Spinal cord (tissue), 9 donors: ENCODE measurements at regions not wholly inside any gene's neighbourhood (a gene's known extent, or its start where the extent isn't known, plus 50 kb on each side); places are given as distances from the start of the nearest gene placed in this dataset.
A peak's percentile ranks its signal among the peaks of the same experiment; 100 is the strongest.

ENCODE experiments used
- DNase-seq, 6 donors: peaks; one replicate each; pipeline versions ENCODE4 v3.0.0 to v3.0.0-alpha.2; 2013 to 2015; ENCODE audit warnings: low spot score in 6 of 6, low read depth in 4 of 6
- H3K27ac ChIP-seq: one replicate; pipeline ENCODE4 v1.5.1; 2013; ENCODE audit warnings: low read depth, low read length, control low read depth
- H3K27me3 ChIP-seq: one replicate; pipeline ENCODE4 v1.6.1; 2013; ENCODE audit warnings: low read length; ENCODE audit not compliant: control insufficient read depth, insufficient read depth
- H3K36me3 ChIP-seq: one replicate; pipeline ENCODE4 v1.6.1; 2013; ENCODE audit warnings: low read length; ENCODE audit not compliant: control insufficient read depth, insufficient read depth
- H3K4me1 ChIP-seq: one replicate; pipeline ENCODE4 v1.6.1; 2013; ENCODE audit warnings: low read length; ENCODE audit not compliant: control insufficient read depth, insufficient read depth
- H3K4me3 ChIP-seq: one replicate; pipeline ENCODE4 v1.5.1; 2013; ENCODE audit warnings: low read depth, low read length, control low read depth
- H3K9me3 ChIP-seq: one replicate; pipeline ENCODE4 v1.6.1; 2013; ENCODE audit warnings: low read length; ENCODE audit not compliant: control insufficient read depth, insufficient read depth
- WGBS: methylation state at CpG from one replicate; pipeline ENCODE4 v1.1.5; 2013; ENCODE audit warnings: missing lambda C conversion rate; ENCODE audit not compliant: insufficient coverage; 5-methylcytosine and 5-hydroxymethylcytosine counted together
- donor health status: healthy.

DNA sequence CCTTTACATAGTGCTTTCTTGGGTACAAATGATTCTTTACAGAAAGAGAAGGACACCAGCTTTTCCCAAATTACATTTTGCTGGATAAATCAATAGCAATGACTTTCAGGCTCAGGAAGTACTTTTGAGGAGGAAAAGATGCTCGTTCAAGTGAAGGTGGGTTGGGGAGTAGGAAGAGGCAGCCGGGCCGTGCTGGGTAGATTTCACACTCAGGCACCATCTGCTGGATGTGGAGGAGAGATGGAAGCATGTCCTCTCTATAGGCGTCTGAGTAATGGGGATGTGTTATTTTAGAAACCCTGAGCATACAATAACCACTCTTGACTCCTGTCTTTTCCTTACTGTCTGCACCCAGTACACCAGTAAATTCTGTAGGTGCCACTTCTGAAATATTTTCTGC is 152.3 kb upstream of the LARGE1 start:
- no peak for DNase-seq
- Histone ChIP-seq H3K4me3 (no peak overlapping the region), H3K27me3 (no peaks in the 10 kb centered on the region), H3K9me3 (no peaks in the 10 kb centered on the region), H3K36me3 (no peaks in the 10 kb centered on the region), H3K4me1 (no peaks in the 10 kb centered on the region), H3K27ac (no peak overlapping the region)
- WGBS: no CpG with 5 or more reads among the region's 4 CpGs

DNA sequence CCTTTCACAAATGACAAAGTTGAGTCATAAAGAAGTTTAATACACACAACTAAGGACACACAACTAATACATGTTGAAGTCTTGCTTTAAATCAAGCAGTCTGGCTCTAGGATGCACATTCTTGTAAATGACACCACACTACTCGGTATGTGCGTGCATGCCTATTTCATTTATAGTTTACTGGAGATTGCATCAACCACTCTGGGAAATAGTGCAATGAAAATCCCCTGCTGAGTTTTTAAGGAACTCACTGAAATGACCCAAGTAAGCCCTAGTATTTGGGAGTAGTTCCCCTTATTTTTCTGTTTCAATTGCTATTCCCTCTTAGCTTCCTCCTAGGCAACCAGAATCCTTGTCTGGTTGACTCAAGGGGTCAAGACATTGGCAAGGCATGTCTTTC is 160.2 kb upstream of the LARGE1 start:
- no peaks in the 10 kb centered on the region for H3K9me3 ChIP-seq
- no peaks in the 10 kb centered on the region for H3K36me3 ChIP-seq
- H3K4me1 ChIP-seq: no peaks in the 10 kb centered on the region
- H3K27me3 ChIP-seq: no peaks in the 10 kb centered on the region
- WGBS: no CpG with 5 or more reads among the region's 2 CpGs
- H3K4me3 ChIP-seq: no peak overlapping the region
- H3K27ac ChIP-seq: no peak overlapping the region
- DNase-seq: no peak

DNA sequence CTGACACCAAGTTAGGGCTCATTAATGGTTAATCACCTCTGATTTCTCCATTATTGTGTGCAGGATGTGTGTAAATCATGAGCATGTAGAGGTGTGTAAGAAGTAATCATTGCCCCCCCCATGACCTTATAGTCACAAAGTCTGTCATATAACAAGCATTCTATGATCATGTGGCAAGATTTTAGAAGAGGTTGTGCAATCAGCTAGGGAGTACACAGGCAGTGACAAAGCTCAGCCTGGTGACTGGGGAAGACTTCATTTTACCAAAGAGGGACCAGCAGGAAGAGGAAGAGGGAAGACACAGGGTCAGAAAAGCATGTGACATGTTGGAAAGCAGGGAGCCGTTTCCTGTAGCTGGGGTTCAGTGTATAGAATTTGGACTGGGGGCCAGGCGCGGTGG is 176.5 kb upstream of the LARGE1 start:
- Histone ChIP-seq H3K27me3 (no peaks in the 10 kb centered on the region), H3K4me3 (no peak overlapping the region), H3K9me3 (no peaks in the 10 kb centered on the region), H3K36me3 (no peaks in the 10 kb centered on the region), H3K4me1 (no peaks in the 10 kb centered on the region), H3K27ac (no peak overlapping the region)
- WGBS: 93% methylated on average over 3 of the region's 3 CpGs
- DNase-seq: no peak

DNA sequence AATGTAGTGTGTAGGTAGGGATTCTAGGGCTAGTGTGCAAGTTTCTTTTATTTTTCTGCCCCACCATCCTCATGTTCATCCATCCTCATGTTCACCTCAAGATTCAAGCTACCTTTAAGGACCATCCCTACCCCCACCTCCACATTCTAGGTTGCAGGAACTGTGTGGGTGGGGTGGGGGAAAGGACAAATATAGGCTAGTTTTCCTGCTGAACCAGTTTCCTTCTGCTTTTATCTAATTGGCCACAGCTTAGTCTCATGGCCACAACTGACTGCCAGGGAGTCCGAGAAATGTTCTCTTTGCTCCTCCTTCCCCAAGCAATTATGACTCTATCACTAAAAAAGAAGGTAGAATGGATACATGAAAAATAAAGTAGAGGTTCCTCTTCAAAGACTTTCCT is 179.0 kb upstream of the LARGE1 start:
- H3K4me1 ChIP-seq: no peaks in the 10 kb centered on the region
- H3K9me3 ChIP-seq: no peaks in the 10 kb centered on the region
- no peaks in the 10 kb centered on the region for H3K36me3 ChIP-seq
- no CpG with 5 or more reads among the region's 1 CpG for WGBS
- H3K4me3 ChIP-seq: no peak overlapping the region
- DNase-seq: no peak
- H3K27ac ChIP-seq: no peak overlapping the region
- no peaks in the 10 kb centered on the region for H3K27me3 ChIP-seq

DNA sequence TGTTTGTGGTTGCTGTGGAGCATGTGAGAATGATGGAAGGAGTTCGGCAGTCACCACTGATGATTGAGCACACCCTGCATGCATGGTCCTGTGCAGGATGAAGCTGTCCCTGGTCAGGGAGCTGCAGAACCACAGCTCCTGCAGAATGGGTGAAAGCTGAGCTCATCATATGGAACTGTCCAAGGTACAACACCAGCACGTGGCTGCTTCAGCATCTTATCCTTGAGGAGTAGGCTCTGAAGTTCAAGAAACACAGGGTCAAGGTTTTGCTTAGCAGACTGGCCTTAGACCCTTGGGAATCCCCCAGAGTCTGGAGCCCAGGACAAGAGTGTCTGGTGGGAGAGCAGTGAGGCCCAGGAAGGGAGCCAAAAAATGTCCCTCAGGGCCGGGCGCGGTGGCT is 182.4 kb upstream of the LARGE1 start:
- no peak overlapping the region for H3K4me3 ChIP-seq
- WGBS: 82% methylated on average over 5 of the region's 5 CpGs
- H3K36me3 ChIP-seq: no peaks in the 10 kb centered on the region
- no peak for DNase-seq
- no peaks in the 10 kb centered on the region for H3K27me3 ChIP-seq
- no peaks in the 10 kb centered on the region for H3K9me3 ChIP-seq
- peaks cover 4% of the 10 kb centered on the region for H3K4me1 ChIP-seq
- no peak overlapping the region for H3K27ac ChIP-seq

DNA sequence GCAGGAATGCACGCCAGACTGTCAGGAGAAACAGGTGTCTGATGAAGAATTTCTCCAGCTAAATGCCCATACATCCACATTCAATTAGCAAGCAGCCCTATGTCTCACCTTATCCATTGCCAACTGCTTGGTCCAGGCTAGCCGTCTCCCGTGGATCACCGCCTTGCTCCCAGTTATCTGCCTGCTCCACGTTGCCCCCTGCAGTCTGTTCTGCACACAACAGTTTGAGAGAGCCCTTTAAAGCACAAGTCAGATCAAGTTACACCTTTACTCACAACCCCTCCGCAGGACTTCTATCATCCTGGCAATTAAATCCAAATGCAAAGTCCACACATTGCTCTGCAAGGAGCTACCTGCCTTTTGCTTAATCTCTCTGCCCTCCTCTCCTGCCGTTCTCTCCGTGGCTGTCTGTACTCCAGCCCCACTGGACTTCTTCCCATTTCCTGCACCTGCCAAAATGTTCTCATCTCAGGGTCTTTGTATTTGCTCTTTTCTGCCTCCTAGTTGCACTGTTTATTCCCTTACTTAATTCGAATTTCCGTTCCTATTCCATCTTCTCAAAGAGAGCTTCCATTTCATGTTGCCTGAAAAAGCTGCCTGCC is 185.3 kb upstream of the LARGE1 start:
- no peaks in the 10 kb centered on the region for H3K9me3 ChIP-seq
- H3K27me3 ChIP-seq: no peaks in the 10 kb centered on the region
- 8% methylated on average over 10 of the region's 10 CpGs for WGBS
- no peak overlapping the region for H3K4me3 ChIP-seq
- no peaks in the 10 kb centered on the region for H3K36me3 ChIP-seq
- DNase-seq: peak in 5 of 6 donors; percentile 17 to 81 (median 33)
- no peak overlapping the region for H3K27ac ChIP-seq
- peaks cover 4% of the 10 kb centered on the region for H3K4me1 ChIP-seq

DNA sequence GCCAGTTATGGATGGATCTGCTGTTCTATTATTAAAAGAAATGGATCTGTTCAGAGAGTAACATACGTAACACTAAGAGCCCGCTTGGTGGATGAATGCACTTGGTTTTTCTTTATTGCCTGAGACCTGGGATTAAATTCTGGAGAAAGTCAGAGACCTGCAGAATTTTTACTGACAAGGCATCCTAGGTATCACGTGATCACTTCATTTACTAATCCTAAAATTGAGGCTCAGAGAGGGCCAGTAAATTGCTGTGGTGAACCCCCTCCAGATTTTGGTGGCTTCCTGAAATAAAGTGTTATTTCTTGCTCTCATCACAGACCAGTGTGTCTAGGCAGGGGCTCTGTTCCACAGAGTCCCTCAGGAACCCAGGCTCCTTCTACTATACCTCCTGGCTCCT is 187.9 kb upstream of the LARGE1 start:
- Histone ChIP-seq H3K36me3 (no peaks in the 10 kb centered on the region), H3K27me3 (no peaks in the 10 kb centered on the region), H3K4me1 (peaks cover 4% of the 10 kb centered on the region), H3K27ac (no peak overlapping the region), H3K4me3 (no peak overlapping the region), H3K9me3 (no peaks in the 10 kb centered on the region)
- 94% methylated on average over 3 of the region's 3 CpGs for WGBS
- no peak for DNase-seq

DNA sequence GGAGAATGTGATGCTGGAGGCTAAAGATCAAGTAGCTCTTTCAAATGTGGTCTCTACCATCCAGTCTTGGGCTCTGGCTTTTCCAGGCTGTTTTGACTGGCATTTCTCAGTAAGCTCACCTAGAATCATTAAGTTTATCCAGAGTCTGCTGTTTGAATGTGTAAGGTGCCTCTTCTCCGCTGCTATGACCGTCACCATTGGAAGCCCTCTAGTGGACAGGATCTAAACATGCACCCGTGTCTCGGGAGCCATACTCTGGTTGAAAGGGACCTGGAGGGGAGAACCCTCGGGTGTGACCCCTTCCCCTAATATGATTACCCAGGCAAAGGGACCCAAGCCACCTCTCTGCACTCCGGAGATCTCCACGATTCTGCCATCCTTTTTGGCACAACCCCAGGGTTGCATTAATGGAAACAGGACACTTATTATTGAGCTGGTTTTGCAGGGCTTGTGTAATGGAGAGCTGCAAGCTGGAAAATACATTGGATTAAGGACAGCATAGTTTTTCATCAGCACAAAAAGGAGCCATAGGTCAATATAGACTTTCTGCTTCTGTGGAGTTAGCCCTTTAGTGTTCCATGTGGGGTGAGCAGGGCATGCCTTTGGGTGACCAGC is 191.0 kb upstream of the LARGE1 start:
- peak in 2 of 6 donors; percentile 43 to 74 for DNase-seq
- 9% methylated on average over 4 of the region's 7 CpGs for WGBS
- Histone ChIP-seq H3K4me3 (no peak overlapping the region), H3K36me3 (no peaks in the 10 kb centered on the region), H3K27ac (no peak overlapping the region), H3K27me3 (no peaks in the 10 kb centered on the region), H3K9me3 (no peaks in the 10 kb centered on the region), H3K4me1 (no peaks in the 10 kb centered on the region)

DNA sequence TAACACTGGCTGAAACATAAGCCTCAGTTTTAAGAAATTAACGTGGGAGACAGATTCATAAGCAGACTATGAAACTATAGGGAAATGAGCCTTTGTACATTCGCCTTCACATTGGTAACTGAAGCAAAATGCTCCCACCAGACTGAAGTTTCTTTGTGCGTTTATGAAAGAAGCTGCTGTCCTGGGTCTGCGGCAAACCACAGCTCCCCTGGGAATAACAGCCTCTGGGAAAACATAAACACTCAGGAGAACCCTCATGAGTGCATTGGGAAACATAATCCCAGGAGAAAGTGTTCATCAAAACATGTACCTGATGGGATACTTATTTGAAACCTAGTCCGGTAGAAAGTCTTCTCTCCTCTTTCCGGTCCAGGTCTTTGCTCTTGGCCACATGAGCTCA is 193.1 kb upstream of the LARGE1 start:
- 76% methylated on average over 3 of the region's 6 CpGs for WGBS
- no peaks in the 10 kb centered on the region for H3K9me3 ChIP-seq
- no peak overlapping the region for H3K27ac ChIP-seq
- no peak for DNase-seq
- H3K36me3 ChIP-seq: no peaks in the 10 kb centered on the region
- H3K27me3 ChIP-seq: no peaks in the 10 kb centered on the region
- no peaks in the 10 kb centered on the region for H3K4me1 ChIP-seq
- H3K4me3 ChIP-seq: no peak overlapping the region

DNA sequence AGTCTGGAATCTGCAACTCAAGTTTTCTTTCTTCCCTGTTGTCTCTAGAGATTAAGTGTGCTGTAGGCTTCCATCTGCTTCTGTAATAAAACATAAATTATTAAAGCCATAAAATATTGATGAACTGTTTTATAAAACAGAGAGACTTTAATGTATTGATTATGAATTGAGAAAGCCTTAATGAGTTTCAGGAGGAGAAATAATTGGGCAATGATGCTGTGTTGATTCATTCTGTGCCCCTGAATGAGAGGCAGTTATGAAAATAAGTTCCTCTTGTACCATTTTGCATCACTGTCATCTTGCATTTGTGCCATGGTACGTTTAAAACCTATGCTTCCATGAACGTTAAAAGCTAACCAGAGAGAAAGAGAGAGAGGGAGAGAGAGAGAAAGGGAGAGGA is 194.1 kb upstream of the LARGE1 start:
- Histone ChIP-seq H3K4me1 (no peaks in the 10 kb centered on the region), H3K9me3 (no peaks in the 10 kb centered on the region), H3K36me3 (no peaks in the 10 kb centered on the region), H3K27me3 (no peaks in the 10 kb centered on the region), H3K27ac (no peak overlapping the region), H3K4me3 (no peak overlapping the region)
- peak in 1 of 6 donors; percentile 65 for DNase-seq
- no CpG with 5 or more reads among the region's 2 CpGs for WGBS
